ENCODE measurements at regions not wholly inside any gene's neighbourhood (a gene's known extent, or its start where the extent isn't known, plus 50 kb on each side); places are given as distances from the start of the nearest gene placed in this dataset.

- no peak overlapping the region for H3K27ac ChIP-seq
- WGBS, result 63% methylated on average over 2 of the region's 2 CpGs
- H3K4me1 ChIP-seq (replicated peaks), result no peaks in the 10 kb centered on the region
- no peak overlapping the region for H3K4me3 ChIP-seq
- TF ChIP-seq POLR2A (IDR thresholded peaks at IDR 0.05) (no peak), POLR2AphosphoS5 (IDR thresholded peaks at IDR 0.05) (no peak), CTCF (IDR thresholded peaks at IDR 0.05) (no peak)
- intact Hi-C loops (cut with DNase I), result no loop called here
- no peaks in the 10 kb centered on the region for H3K36me3 ChIP-seq
- H3K9me3 ChIP-seq, result no peaks in the 10 kb centered on the region
- H3K27me3 ChIP-seq (replicated peaks; ENCODE audit: insufficient read depth), result no peaks in the 10 kb centered on the region
- DNase-seq (ENCODE audit: low spot score), result no peak
These were observed 439.3 kb downstream of the DTWD2 start for GRCh38 chr5:118548761-118549720.

GRCh38 chr5:118545470-118545869 is 442.9 kb downstream of the DTWD2 start:
- TF ChIP-seq POLR2A (IDR thresholded peaks at IDR 0.05) (no peak), POLR2AphosphoS5 (IDR thresholded peaks at IDR 0.05) (no peak), CTCF (IDR thresholded peaks at IDR 0.05) (no peak)
- Histone ChIP-seq H3K36me3 (no peaks in the 10 kb centered on the region), H3K27me3 (replicated peaks; ENCODE audit: insufficient read depth) (no peaks in the 10 kb centered on the region), H3K4me3 (no peak overlapping the region), H3K4me1 (replicated peaks) (no peaks in the 10 kb centered on the region), H3K9me3 (no peaks in the 10 kb centered on the region), H3K27ac (no peak overlapping the region)
- 100% methylated on average over 1 of the region's 1 CpG for WGBS
- DNase-seq (ENCODE audit: low spot score), result no peak
- intact Hi-C loops (cut with DNase I), result no loop called here

- H3K4me1 ChIP-seq (replicated peaks), result no peaks in the 10 kb centered on the region
- no peak for TF ChIP-seq POLR2A (IDR thresholded peaks at IDR 0.05)
- no peak for TF ChIP-seq POLR2AphosphoS5 (IDR thresholded peaks at IDR 0.05)
- no peaks in the 10 kb centered on the region for H3K36me3 ChIP-seq
- no peaks in the 10 kb centered on the region for H3K9me3 ChIP-seq
- H3K27me3 ChIP-seq (replicated peaks; ENCODE audit: insufficient read depth), result no peaks in the 10 kb centered on the region
- no peak overlapping the region for H3K4me3 ChIP-seq
- 76% methylated on average over 4 of the region's 4 CpGs for WGBS
- intact Hi-C loops (cut with DNase I), result no loop called here
- H3K27ac ChIP-seq, result no peak overlapping the region
- no peak for DNase-seq (ENCODE audit: low spot score)
These were observed 443.4 kb downstream of the DTWD2 start for GRCh38 chr5:118544887-118545449.

- DNase-seq (ENCODE audit: low spot score), result no peak
- no peaks in the 10 kb centered on the region for H3K27me3 ChIP-seq (replicated peaks; ENCODE audit: insufficient read depth)
- WGBS, result 80% methylated on average over 2 of the region's 2 CpGs
- H3K36me3 ChIP-seq, result no peaks in the 10 kb centered on the region
- no peaks in the 10 kb centered on the region for H3K9me3 ChIP-seq
- peaks cover 4% of the 10 kb centered on the region for H3K4me1 ChIP-seq (replicated peaks)
- intact Hi-C loops (cut with DNase I), result no loop called here
- TF ChIP-seq POLR2AphosphoS5 (IDR thresholded peaks at IDR 0.05), result no peak
- H3K4me3 ChIP-seq, result no peak overlapping the region
- H3K27ac ChIP-seq, result no peak overlapping the region
These were observed 454.4 kb downstream of the DTWD2 start for GRCh38 chr5:118533923-118534322.

GRCh38 chr5:118533156-118533555 is 455.2 kb downstream of the DTWD2 start:
- intact Hi-C loops (cut with DNase I), result no loop called here
- 68% methylated on average over 3 of the region's 3 CpGs for WGBS
- no peak overlapping the region for H3K4me3 ChIP-seq
- no peak for DNase-seq (ENCODE audit: low spot score)
- no peaks in the 10 kb centered on the region for H3K9me3 ChIP-seq
- no peak for TF ChIP-seq POLR2A (IDR thresholded peaks at IDR 0.05)
- TF ChIP-seq CTCF (IDR thresholded peaks at IDR 0.05), result no peak
- peaks cover 4% of the 10 kb centered on the region for H3K4me1 ChIP-seq (replicated peaks)
- H3K27me3 ChIP-seq (replicated peaks; ENCODE audit: insufficient read depth), result no peaks in the 10 kb centered on the region
- no peaks in the 10 kb centered on the region for H3K36me3 ChIP-seq
- H3K27ac ChIP-seq, result no peak overlapping the region
